OCI-LY3 (cell line): ENCODE measurements at regions not wholly inside any gene's neighbourhood (a gene's known extent, or its start where the extent isn't known, plus 50 kb on each side); places are given as distances from the start of the nearest gene placed in this dataset.

Experiments used
- EZH2phosphoT487 ChIP-seq: fragments of 200-600 bp; shearing (Covaris generic); IDR thresholded peaks from 2 replicates; pipeline ENCODE4 v1.6.1; 2018; ENCODE audit warnings: antibody characterized with exemption, mixed run types, low read depth
- TF ChIP-seq, protein P1 (sequence below): fragments of 200-600, 300-600 bp; sonication (generic); IDR thresholded peaks from 2 replicates; pipeline ENCODE4 v1.5.1; 2014; ENCODE audit warnings: antibody characterized with exemption, low read length, low read depth

DNA sequence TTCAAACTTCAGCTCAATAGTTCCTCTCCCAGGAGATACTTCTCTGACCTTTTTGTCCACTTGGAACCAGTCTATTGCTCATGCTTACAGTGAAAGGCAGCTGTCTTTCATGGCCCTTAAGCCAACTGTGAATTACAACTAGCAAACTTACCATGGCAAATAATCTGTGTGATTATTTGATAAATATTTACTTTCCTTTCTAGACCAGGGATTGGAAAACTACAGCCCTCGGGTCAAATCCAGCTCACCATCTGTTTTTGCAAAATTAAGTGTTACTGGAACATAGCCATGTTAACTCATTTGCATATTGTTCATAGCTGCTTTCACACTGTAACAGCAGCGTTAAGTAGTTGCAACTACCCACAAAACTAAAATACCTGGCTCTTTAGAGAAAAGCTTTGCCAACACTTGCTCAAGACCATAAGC lies 289.1 kb upstream of the MCTP2 start:
- TF ChIP-seq, protein P1, sequence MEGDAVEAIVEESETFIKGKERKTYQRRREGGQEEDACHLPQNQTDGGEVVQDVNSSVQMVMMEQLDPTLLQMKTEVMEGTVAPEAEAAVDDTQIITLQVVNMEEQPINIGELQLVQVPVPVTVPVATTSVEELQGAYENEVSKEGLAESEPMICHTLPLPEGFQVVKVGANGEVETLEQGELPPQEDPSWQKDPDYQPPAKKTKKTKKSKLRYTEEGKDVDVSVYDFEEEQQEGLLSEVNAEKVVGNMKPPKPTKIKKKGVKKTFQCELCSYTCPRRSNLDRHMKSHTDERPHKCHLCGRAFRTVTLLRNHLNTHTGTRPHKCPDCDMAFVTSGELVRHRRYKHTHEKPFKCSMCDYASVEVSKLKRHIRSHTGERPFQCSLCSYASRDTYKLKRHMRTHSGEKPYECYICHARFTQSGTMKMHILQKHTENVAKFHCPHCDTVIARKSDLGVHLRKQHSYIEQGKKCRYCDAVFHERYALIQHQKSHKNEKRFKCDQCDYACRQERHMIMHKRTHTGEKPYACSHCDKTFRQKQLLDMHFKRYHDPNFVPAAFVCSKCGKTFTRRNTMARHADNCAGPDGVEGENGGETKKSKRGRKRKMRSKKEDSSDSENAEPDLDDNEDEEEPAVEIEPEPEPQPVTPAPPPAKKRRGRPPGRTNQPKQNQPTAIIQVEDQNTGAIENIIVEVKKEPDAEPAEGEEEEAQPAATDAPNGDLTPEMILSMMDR, result no peak
- TF ChIP-seq EZH2phosphoT487, result no peak
